ENCODE measurements at regions not wholly inside any gene's neighbourhood (a gene's known extent, or its start where the extent isn't known, plus 50 kb on each side); places are given as distances from the start of the nearest gene placed in this dataset.
A peak's percentile ranks its signal among the peaks of the same experiment; 100 is the strongest.

DNA sequence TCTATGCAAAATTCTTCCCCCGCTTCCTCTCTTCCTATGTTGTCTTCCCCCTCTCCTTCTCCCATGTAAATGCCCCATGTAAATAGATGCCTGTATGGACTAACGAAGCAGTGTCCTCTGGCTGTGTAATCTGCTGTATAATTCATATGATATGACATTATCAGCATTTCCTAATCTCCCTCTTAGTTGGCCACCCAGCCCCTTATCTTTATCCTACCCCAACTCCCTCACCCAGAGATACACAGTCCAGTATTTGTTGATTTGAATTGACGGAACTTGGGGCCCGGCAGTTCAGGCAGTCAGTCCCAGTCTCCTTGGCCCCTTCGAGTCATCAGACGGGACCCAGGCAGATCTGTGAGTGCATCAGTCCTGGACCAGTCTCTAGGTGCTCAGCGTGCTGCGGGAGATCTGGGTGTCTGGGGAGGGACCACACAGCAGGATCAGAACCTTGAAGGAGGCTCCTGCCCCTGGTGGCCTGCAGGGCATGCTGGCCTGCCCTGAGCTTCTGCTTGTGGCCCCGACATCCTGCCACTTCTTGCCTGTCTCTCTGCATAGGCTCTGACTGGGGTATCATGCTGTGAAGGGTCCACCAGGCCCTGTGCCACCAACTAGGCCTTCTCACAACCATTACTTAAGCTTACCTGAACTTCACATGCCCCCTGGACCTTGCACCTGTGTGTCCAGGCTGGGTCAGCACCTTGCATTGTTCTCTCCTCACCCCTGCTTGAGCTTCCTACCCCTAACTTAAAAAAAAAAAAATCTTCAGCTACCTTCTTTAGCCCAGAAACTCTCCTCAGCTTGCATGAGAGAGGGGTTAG, 88.1 kb upstream of the ATL2 start:
- intact Hi-C loops (cut with DNase I; ENCODE audit: low total_unique reads), result no loop called here
- peaks cover 7 to 14% of the 10 kb centered on the region in 2 donors for H3K4me1 ChIP-seq
- TF ChIP-seq POLR2A (IDR thresholded peaks at IDR 0.05) (no peak), POLR2AphosphoS5 (IDR thresholded peaks at IDR 0.05) (no peak)
- TF ChIP-seq, protein P1, sequence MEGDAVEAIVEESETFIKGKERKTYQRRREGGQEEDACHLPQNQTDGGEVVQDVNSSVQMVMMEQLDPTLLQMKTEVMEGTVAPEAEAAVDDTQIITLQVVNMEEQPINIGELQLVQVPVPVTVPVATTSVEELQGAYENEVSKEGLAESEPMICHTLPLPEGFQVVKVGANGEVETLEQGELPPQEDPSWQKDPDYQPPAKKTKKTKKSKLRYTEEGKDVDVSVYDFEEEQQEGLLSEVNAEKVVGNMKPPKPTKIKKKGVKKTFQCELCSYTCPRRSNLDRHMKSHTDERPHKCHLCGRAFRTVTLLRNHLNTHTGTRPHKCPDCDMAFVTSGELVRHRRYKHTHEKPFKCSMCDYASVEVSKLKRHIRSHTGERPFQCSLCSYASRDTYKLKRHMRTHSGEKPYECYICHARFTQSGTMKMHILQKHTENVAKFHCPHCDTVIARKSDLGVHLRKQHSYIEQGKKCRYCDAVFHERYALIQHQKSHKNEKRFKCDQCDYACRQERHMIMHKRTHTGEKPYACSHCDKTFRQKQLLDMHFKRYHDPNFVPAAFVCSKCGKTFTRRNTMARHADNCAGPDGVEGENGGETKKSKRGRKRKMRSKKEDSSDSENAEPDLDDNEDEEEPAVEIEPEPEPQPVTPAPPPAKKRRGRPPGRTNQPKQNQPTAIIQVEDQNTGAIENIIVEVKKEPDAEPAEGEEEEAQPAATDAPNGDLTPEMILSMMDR (IDR thresholded peaks at IDR 0.05), result no peak

GRCh38 chr2:38463752-38464151, 86.7 kb upstream of the ATL2 start:
- intact Hi-C loops (cut with DNase I; ENCODE audit: low total_unique reads), result no loop called here
- no peaks in the 10 kb centered on the region for H3K9me3 ChIP-seq
- no peak overlapping the region for H3K27ac ChIP-seq
- DNase-seq (ENCODE audit: low spot score in 2 of 2), result no peak
- no peak for TF ChIP-seq POLR2AphosphoS5 (IDR thresholded peaks at IDR 0.05)
- TF ChIP-seq POLR2A (IDR thresholded peaks at IDR 0.05), result no peak
- TF ChIP-seq, protein P1 (IDR thresholded peaks at IDR 0.05), result no peak
- no peaks in the 10 kb centered on the region for H3K27me3 ChIP-seq
- no peaks in the 10 kb centered on the region for H3K36me3 ChIP-seq
- no peak overlapping the region for H3K4me3 ChIP-seq
- H3K4me1 ChIP-seq, result peaks cover 7 to 14% of the 10 kb centered on the region in 2 donors

More for the DNA sequence above, 88.1 kb upstream of the ATL2 start:
- H3K27ac ChIP-seq, result peak overlapping the region; percentile 4 to 69
- DNase-seq (ENCODE audit: low spot score in 2 of 2), result no peak
- no peaks in the 10 kb centered on the region for H3K9me3 ChIP-seq
- H3K36me3 ChIP-seq, result no peaks in the 10 kb centered on the region
- no peak overlapping the region for H3K4me3 ChIP-seq
- H3K27me3 ChIP-seq, result no peaks in the 10 kb centered on the region

GRCh38 chr2:38462121-38462661, 85.1 kb upstream of the ATL2 start:
- intact Hi-C loops (cut with DNase I; ENCODE audit: low total_unique reads), result no loop called here
- Histone ChIP-seq H3K4me3 (no peak overlapping the region), H3K4me1 (peaks cover 4 to 14% of the 10 kb centered on the region in 2 donors), H3K27me3 (no peaks in the 10 kb centered on the region), H3K36me3 (no peaks in the 10 kb centered on the region), H3K27ac (peak overlapping the region; percentile 79 to 82), H3K9me3 (no peaks in the 10 kb centered on the region)
- peak; percentile 78 to 82 for DNase-seq (ENCODE audit: low spot score in 2 of 2)
- TF ChIP-seq POLR2AphosphoS5 (IDR thresholded peaks at IDR 0.05) (peak in 2 of 3 donors; percentile 29 to 54), POLR2A (IDR thresholded peaks at IDR 0.05) (no peak)

DNA sequence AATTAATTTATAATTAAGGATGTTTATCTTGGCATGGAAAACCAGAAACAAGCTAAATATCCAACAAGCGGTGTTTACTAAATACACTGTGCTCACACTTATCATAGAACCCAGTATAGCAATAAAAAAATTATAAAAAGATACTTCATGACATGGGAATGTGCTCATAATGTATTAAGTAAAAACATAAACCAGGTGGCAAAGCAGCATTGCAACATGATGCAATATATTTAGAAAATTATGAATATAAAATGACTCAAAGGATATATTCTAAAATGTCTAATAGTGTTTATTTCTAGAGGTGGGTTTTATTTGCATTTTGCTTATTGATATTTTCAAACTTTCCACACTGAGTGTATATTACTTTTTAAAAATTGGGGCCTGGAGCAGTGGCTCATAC, 84.4 kb upstream of the ATL2 start:
- peaks cover 0 to 7% of the 10 kb centered on the region in 2 donors for H3K4me1 ChIP-seq
- no peaks in the 10 kb centered on the region for H3K27me3 ChIP-seq
- peak overlapping the region in 1 of 2 donors; percentile 79 for H3K27ac ChIP-seq
- intact Hi-C loops (cut with DNase I; ENCODE audit: low total_unique reads), result no loop called here
- H3K9me3 ChIP-seq, result no peaks in the 10 kb centered on the region
- H3K36me3 ChIP-seq, result no peaks in the 10 kb centered on the region
- H3K4me3 ChIP-seq, result no peak overlapping the region
- no peak for TF ChIP-seq POLR2AphosphoS5 (IDR thresholded peaks at IDR 0.05)
- TF ChIP-seq POLR2A (IDR thresholded peaks at IDR 0.05), result no peak
- TF ChIP-seq, protein P1 (IDR thresholded peaks at IDR 0.05), result no peak
- DNase-seq (ENCODE audit: low spot score in 2 of 2), result no peak

DNA sequence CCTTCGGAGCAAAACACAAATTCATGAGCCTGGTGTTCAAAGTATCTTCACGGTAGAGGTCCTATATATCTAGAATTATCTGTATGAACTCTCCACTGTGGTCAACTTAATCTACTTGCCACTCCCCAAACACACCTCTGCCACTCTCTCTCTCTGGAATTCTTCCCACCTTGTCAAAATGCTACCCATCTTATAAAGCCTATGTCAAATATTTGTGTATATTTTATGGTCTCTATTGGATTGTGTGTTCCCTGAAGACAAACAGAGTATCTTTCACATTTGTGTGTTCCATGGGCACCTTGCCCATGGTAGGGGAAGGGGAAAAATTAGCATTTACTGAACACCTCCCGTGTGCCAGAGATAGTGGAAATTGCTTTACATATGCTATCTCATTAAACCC, 83.2 kb upstream of the ATL2 start:
- no peak overlapping the region for H3K27ac ChIP-seq
- intact Hi-C loops (cut with DNase I; ENCODE audit: low total_unique reads), result no loop called here
- TF ChIP-seq, protein P1 (IDR thresholded peaks at IDR 0.05), result no peak
- TF ChIP-seq POLR2AphosphoS5 (IDR thresholded peaks at IDR 0.05) (no peak), POLR2A (IDR thresholded peaks at IDR 0.05) (no peak)
- DNase-seq (ENCODE audit: low spot score in 2 of 2), result no peak
- H3K4me3 ChIP-seq, result no peak overlapping the region
- H3K4me1 ChIP-seq, result peaks cover 0 to 6% of the 10 kb centered on the region in 2 donors
- H3K9me3 ChIP-seq, result no peaks in the 10 kb centered on the region
- H3K27me3 ChIP-seq, result no peaks in the 10 kb centered on the region
- H3K36me3 ChIP-seq, result no peaks in the 10 kb centered on the region
